ENCODE measurements at regions not wholly inside any gene's neighbourhood (a gene's known extent, or its start where the extent isn't known, plus 50 kb on each side); places are given as distances from the start of the nearest gene placed in this dataset.

- DNase-seq (ENCODE audit: low read depth) = no peak
- Histone ChIP-seq H3K4me3 (ENCODE audit: low read depth, low read length) (no peak overlapping the region), H3K27me3 (ENCODE audit: control insufficient read depth, insufficient read depth, low read length) (no peaks in the 10 kb centered on the region), H3K36me3 (ENCODE audit: control insufficient read depth, insufficient read depth, low read length) (no peaks in the 10 kb centered on the region)
- TF ChIP-seq CTCF (IDR thresholded peaks at IDR 0.05; ENCODE audit: insufficient read depth, low read length, poor library complexity, severe bottlenecking) = no peak
Observed at GRCh38 chr1:238111516-238111915, 220.8 kb upstream of the ZP4 start.

- Histone ChIP-seq H3K36me3 (ENCODE audit: control insufficient read depth, insufficient read depth, low read length) (no peaks in the 10 kb centered on the region), H3K27me3 (ENCODE audit: control insufficient read depth, insufficient read depth, low read length) (no peaks in the 10 kb centered on the region), H3K4me3 (ENCODE audit: low read depth, low read length) (no peak overlapping the region)
- no peak for DNase-seq (ENCODE audit: low read depth)
- no peak for TF ChIP-seq CTCF (IDR thresholded peaks at IDR 0.05; ENCODE audit: insufficient read depth, low read length, poor library complexity, severe bottlenecking)
Observed at GRCh38 chr1:238111081-238111480, 220.4 kb upstream of the ZP4 start.

- Histone ChIP-seq H3K4me3 (ENCODE audit: low read depth, low read length) (no peak overlapping the region), H3K36me3 (ENCODE audit: control insufficient read depth, insufficient read depth, low read length) (no peaks in the 10 kb centered on the region), H3K27me3 (ENCODE audit: control insufficient read depth, insufficient read depth, low read length) (no peaks in the 10 kb centered on the region)
- no peak for TF ChIP-seq CTCF (IDR thresholded peaks at IDR 0.05; ENCODE audit: insufficient read depth, low read length, poor library complexity, severe bottlenecking)
- no peak for DNase-seq (ENCODE audit: low read depth)
Observed at GRCh38 chr1:238108417-238108816, 217.7 kb upstream of the ZP4 start.

GRCh38 chr1:238107322-238107721 lies 216.6 kb upstream of the ZP4 start:
- no peak for DNase-seq (ENCODE audit: low read depth)
- Histone ChIP-seq H3K27me3 (ENCODE audit: control insufficient read depth, insufficient read depth, low read length) (no peaks in the 10 kb centered on the region), H3K36me3 (ENCODE audit: control insufficient read depth, insufficient read depth, low read length) (no peaks in the 10 kb centered on the region), H3K4me3 (ENCODE audit: low read depth, low read length) (no peak overlapping the region)
- TF ChIP-seq CTCF (IDR thresholded peaks at IDR 0.05; ENCODE audit: insufficient read depth, low read length, poor library complexity, severe bottlenecking) = no peak

GRCh38 chr1:238104752-238105151 lies 214.0 kb upstream of the ZP4 start:
- TF ChIP-seq CTCF (IDR thresholded peaks at IDR 0.05; ENCODE audit: insufficient read depth, low read length, poor library complexity, severe bottlenecking) = no peak
- no peak for DNase-seq (ENCODE audit: low read depth)
- Histone ChIP-seq H3K27me3 (ENCODE audit: control insufficient read depth, insufficient read depth, low read length) (no peaks in the 10 kb centered on the region), H3K36me3 (ENCODE audit: control insufficient read depth, insufficient read depth, low read length) (no peaks in the 10 kb centered on the region), H3K4me3 (ENCODE audit: low read depth, low read length) (no peak overlapping the region)

- Histone ChIP-seq H3K27me3 (ENCODE audit: control insufficient read depth, insufficient read depth, low read length) (no peaks in the 10 kb centered on the region), H3K36me3 (ENCODE audit: control insufficient read depth, insufficient read depth, low read length) (no peaks in the 10 kb centered on the region), H3K4me3 (ENCODE audit: low read depth, low read length) (no peak overlapping the region)
- DNase-seq (ENCODE audit: low read depth) = no peak
- TF ChIP-seq CTCF (IDR thresholded peaks at IDR 0.05; ENCODE audit: insufficient read depth, low read length, poor library complexity, severe bottlenecking) = no peak
Observed at GRCh38 chr1:238101923-238102322, 211.2 kb upstream of the ZP4 start.

Measured in kidney epithelial cell (primary cell).